Neural progenitor cell (in vitro differentiated cells): ENCODE measurements at regions not wholly inside any gene's neighbourhood (a gene's known extent, or its start where the extent isn't known, plus 50 kb on each side); places are given as distances from the start of the nearest gene placed in this dataset.

Experiments
- CTCF ChIP-seq: fragments of 200-600 bp; sonication (generic); IDR thresholded peaks from 2 replicates; pipeline ENCODE4 v1.5.1; 2017; ENCODE audit warnings: antibody characterized with exemption, mild to moderate bottlenecking
- EZH2 ChIP-seq: fragments of 200-600 bp; sonication (generic); IDR thresholded peaks from 2 replicates; pipeline ENCODE4 v1.6.1; 2017; ENCODE audit warnings: antibody characterized with exemption, mild to moderate bottlenecking, moderate library complexity
- EZH2phosphoT487 ChIP-seq: fragments of 200-600 bp; sonication (generic); IDR thresholded peaks from 2 replicates; pipeline ENCODE4 v1.6.1; 2017; ENCODE audit warnings: antibody characterized with exemption

GRCh38 chr17:37823996-37824395, 79.1 kb upstream of the HNF1B start:
- TF ChIP-seq CTCF (no peak), EZH2 (no peak), EZH2phosphoT487 (no peak)
